SH-SY5Y (cell line): ENCODE measurements at regions not wholly inside any gene's neighbourhood (a gene's known extent, or its start where the extent isn't known, plus 50 kb on each side); places are given as distances from the start of the nearest gene placed in this dataset.

Source experiments
- GATA2 ChIP-seq: IDR thresholded peaks from 2 replicates; pipeline ENCODE4 v1.6.1; 2011; ENCODE audit warnings: mild to moderate bottlenecking, low read depth, low read length
- GATA3 ChIP-seq: IDR thresholded peaks from 2 replicates; pipeline ENCODE4 v1.6.1; 2011; ENCODE audit warnings: low read depth, mild to moderate bottlenecking, low read length, moderate library complexity

GRCh38 chr5:74419468-74419867 lies 221.1 kb downstream of the ENC1 start:
- TF ChIP-seq GATA2 (no peak), GATA3 (no peak)
